Cardiac muscle cell (in vitro differentiated cells and primary cell): ENCODE measurements at regions not wholly inside any gene's neighbourhood (a gene's known extent, or its start where the extent isn't known, plus 50 kb on each side); places are given as distances from the start of the nearest gene placed in this dataset.
A peak's percentile ranks its signal among the peaks of the same experiment; 100 is the strongest.

Experiments used
- DNase-seq, 2 donors: peaks; one replicate each; pipeline versions ENCODE4 v3.0.0 to v3.0.0-alpha.2; 2010 to 2017; ENCODE audit warnings: low read depth in 1 of 2, low spot score in 1 of 2
- H3K27ac ChIP-seq: fragments of 200-600 bp; sonication (generic); 2 replicates; pipeline ENCODE4 v1.5.1; 2016
- H3K27me3 ChIP-seq: fragments of 200-600 bp; sonication (generic); 2 replicates; pipeline ENCODE4 v1.6.0; 2016; ENCODE audit warnings: control low read depth
- H3K36me3 ChIP-seq: fragments of 200-600 bp; sonication (generic); 2 replicates; pipeline ENCODE4 v1.5.1; 2016; ENCODE audit warnings: control low read depth
- H3K4me1 ChIP-seq: fragments of 200-600 bp; sonication (generic); 2 replicates; pipeline ENCODE4 v1.8.1; 2017; ENCODE audit warnings: low read depth, mild to moderate bottlenecking, mixed run types
- H3K4me3 ChIP-seq: fragments of 200-600 bp; sonication (generic); 2 replicates; pipeline ENCODE4 v1.5.1; 2016; ENCODE audit warnings: mild to moderate bottlenecking
- H3K9me3 ChIP-seq: fragments of 200-600 bp; sonication (generic); 2 replicates; pipeline ENCODE4 v1.5.1; 2017; ENCODE audit warnings: low read depth, mild to moderate bottlenecking, control low read depth
- CTCF ChIP-seq: IDR thresholded peaks from 2 replicates; pipeline ENCODE4 v1.5.1; 2012; ENCODE audit warnings: low read depth, mild to moderate bottlenecking, low read length

- no peaks in the 10 kb centered on the region for H3K27me3 ChIP-seq
- no peaks in the 10 kb centered on the region for H3K9me3 ChIP-seq
- no peak overlapping the region for H3K27ac ChIP-seq
- no peaks in the 10 kb centered on the region for H3K36me3 ChIP-seq
- H3K4me1 ChIP-seq = no peaks in the 10 kb centered on the region
- peak; percentile 56 for TF ChIP-seq CTCF
- peak; percentile 59 to 82 for DNase-seq
- H3K4me3 ChIP-seq = no peak overlapping the region
Measured at GRCh38 chr3:157618075-157618760, 115.0 kb upstream of the VEPH1 start.

DNA sequence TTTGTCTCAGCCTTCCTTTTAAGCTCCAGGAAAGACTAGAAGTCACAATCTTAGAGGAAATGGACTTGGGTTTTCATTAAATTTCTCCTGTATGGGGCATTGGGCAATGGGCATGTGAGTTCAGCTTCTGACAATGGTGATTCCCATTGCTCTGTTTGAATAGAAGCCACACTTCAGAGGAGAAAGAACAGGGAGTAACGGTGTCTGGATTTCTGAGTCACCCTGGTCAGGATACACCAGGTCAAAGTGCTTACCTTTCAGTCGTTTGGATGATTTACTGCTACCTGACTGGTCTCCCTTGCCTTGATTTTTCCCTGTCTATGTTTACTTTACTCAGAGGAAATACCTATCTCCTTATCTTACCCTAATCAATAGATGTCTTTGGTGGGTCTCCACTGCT is 111.7 kb upstream of the VEPH1 start:
- H3K27me3 ChIP-seq = no peaks in the 10 kb centered on the region
- H3K4me1 ChIP-seq = no peaks in the 10 kb centered on the region
- no peaks in the 10 kb centered on the region for H3K9me3 ChIP-seq

GRCh38 chr3:157611536-157612076 is 108.4 kb upstream of the VEPH1 start:
- Histone ChIP-seq H3K27me3 (no peaks in the 10 kb centered on the region), H3K4me3 (no peak overlapping the region), H3K27ac (no peak overlapping the region), H3K9me3 (no peaks in the 10 kb centered on the region), H3K4me1 (no peaks in the 10 kb centered on the region), H3K36me3 (no peaks in the 10 kb centered on the region)
- DNase-seq = no peak
- TF ChIP-seq CTCF = no peak

More for the DNA sequence above, 111.7 kb upstream of the VEPH1 start:
- Histone ChIP-seq H3K4me3 (no peak overlapping the region), H3K27ac (no peak overlapping the region), H3K36me3 (no peaks in the 10 kb centered on the region)
- TF ChIP-seq CTCF = no peak
- no peak for DNase-seq

GRCh38 chr3:157610876-157611535 is 107.8 kb upstream of the VEPH1 start:
- no peaks in the 10 kb centered on the region for H3K9me3 ChIP-seq
- no peak overlapping the region for H3K4me3 ChIP-seq
- no peaks in the 10 kb centered on the region for H3K36me3 ChIP-seq
- DNase-seq = no peak
- no peak overlapping the region for H3K27ac ChIP-seq
- H3K4me1 ChIP-seq = no peaks in the 10 kb centered on the region
- TF ChIP-seq CTCF = no peak
- no peaks in the 10 kb centered on the region for H3K27me3 ChIP-seq

GRCh38 chr3:157607826-157608405 is 104.7 kb upstream of the VEPH1 start:
- Histone ChIP-seq H3K9me3 (no peaks in the 10 kb centered on the region), H3K27ac (no peak overlapping the region), H3K4me3 (no peak overlapping the region), H3K27me3 (no peaks in the 10 kb centered on the region), H3K4me1 (no peaks in the 10 kb centered on the region), H3K36me3 (no peaks in the 10 kb centered on the region)
- TF ChIP-seq CTCF = no peak
- no peak for DNase-seq
